D721Med (cell line): ENCODE measurements at regions not wholly inside any gene's neighbourhood (a gene's known extent, or its start where the extent isn't known, plus 50 kb on each side); places are given as distances from the start of the nearest gene placed in this dataset.

ENCODE experiments used
- DNase-seq: peaks from one replicate; pipeline ENCODE4 v3.0.0; 2011; ENCODE audit warnings: low spot score; ENCODE audit not compliant: insufficient read length
- FAIRE-seq: peaks from 2 replicates; lab custom pipeline; 2011; peaks lifted over from hg19 to GRCh38; lab: Jason Lieb, UNC
- CTCF ChIP-seq: IDR thresholded peaks from 2 replicates; pipeline ENCODE4 v1.5.1; 2012; ENCODE audit warnings: mild to moderate bottlenecking, control low read depth; ENCODE audit not compliant: insufficient read depth; ENCODE audit errors: missing control alignments

DNA sequence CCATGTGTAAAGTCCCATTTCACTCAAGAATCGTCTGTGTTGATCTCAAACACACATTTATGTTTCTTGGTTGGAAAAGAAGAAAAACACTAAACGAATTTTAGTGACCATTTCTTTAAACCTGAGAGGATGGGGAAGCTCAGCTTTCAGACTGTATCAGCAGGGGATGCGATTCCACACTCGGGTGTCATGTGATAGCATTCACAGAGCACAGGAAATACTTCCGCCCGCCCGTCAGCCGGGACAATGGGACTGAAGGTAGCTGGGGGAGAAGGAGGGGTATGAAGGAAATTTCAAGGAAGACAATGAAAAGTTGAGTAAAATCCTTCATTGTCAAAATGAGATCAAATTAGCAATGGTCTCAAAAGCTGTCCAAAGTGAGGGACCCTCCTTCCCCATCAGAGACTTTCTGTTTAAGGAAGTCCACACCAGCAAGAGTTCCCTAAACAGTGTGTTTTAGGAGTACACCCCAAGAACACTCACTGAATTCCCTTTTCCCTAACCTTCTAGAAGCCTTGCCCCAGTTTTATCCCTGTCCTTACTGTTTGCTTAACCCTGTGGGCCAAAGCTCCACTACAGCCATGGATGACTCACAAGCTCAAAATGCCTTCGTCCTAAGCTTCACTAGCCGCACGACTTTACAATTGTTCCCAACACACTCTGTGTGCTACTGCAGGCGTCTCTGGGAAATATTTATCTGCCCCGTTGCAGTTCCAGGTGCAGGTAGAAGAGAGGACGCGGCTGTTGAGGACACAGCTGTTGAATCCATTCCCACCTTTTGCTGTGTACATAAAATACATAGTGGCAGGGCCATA lies 51.4 kb upstream of the SIM2 start:
- no peak for FAIRE-seq
- no peak for DNase-seq
- no peak for TF ChIP-seq CTCF
